ENCODE measurements at regions not wholly inside any gene's neighbourhood (a gene's known extent, or its start where the extent isn't known, plus 50 kb on each side); places are given as distances from the start of the nearest gene placed in this dataset.

DNA sequence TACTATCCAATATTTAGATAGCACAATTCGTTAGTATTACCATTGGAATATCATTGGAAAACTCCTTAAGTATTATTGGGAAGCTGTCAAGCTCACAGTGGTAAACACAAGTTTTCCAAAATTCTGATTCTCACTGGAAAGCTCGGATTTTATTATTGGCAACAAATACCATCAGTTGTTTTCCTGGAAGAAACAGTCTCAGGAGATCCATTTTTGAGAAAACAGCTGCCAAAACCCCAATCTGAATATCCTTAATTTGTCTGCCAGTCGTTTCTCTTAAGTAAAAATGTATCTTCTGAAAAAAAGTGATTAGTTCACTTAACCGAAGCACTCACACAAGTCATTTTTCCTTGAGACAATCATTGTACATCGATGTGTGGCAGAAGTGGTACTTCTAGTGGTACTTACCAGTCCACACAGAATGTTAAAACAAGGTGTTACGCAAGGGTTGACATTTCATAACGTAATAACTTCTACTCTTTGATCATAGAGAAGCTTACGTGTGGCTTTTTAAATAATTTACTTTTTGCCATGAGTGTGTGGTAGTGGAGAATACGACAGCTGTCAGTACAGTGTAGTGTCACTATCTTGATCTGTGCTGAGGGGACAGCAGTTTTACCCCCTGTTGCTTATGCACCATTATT lies 74.9 kb downstream of the FAM43A start:
- Mint-ChIP-seq H3K27ac (ENCODE audit: unreplicated experiment) (no peak overlapping the region), H3K36me3 (ENCODE audit: unreplicated experiment) (no peaks in the 10 kb centered on the region), H3K4me3 (ENCODE audit: unreplicated experiment) (no peak overlapping the region), H3K9me3 (ENCODE audit: unreplicated experiment) (peaks cover 8% of the 10 kb centered on the region), H3K27me3 (ENCODE audit: unreplicated experiment) (peaks cover 3% of the 10 kb centered on the region), H3K4me1 (ENCODE audit: low read depth, unreplicated experiment) (peaks cover 20% of the 10 kb centered on the region)
- TF ChIP-seq, protein P1, sequence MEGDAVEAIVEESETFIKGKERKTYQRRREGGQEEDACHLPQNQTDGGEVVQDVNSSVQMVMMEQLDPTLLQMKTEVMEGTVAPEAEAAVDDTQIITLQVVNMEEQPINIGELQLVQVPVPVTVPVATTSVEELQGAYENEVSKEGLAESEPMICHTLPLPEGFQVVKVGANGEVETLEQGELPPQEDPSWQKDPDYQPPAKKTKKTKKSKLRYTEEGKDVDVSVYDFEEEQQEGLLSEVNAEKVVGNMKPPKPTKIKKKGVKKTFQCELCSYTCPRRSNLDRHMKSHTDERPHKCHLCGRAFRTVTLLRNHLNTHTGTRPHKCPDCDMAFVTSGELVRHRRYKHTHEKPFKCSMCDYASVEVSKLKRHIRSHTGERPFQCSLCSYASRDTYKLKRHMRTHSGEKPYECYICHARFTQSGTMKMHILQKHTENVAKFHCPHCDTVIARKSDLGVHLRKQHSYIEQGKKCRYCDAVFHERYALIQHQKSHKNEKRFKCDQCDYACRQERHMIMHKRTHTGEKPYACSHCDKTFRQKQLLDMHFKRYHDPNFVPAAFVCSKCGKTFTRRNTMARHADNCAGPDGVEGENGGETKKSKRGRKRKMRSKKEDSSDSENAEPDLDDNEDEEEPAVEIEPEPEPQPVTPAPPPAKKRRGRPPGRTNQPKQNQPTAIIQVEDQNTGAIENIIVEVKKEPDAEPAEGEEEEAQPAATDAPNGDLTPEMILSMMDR (IDR thresholded peaks at IDR 0.05; ENCODE audit: partially characterized antibody, unreplicated experiment) = no peak
- DNase-seq = no peak

DNA sequence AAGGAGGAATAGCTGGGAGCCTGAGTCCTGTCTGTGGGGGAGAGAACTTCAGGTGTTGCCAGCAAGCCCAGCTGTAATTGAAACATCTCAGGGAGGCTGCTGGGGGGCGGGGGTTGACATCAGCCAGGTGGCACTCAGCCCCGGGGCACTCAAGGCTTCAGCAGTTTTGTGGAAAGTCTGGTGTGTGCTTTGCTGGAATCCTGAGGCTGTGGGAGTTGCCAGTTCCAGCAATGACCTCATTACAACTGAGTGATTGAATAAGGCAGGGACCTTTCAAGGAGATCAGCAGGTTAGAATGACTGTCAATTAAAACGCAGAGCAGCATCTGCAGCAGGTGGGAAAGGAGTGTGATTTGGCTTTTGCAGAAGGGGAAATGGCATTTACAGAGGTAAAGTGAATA lies 75.7 kb downstream of the FAM43A start:
- H3K4me3 Mint-ChIP-seq (ENCODE audit: unreplicated experiment) = no peak overlapping the region
- H3K4me1 Mint-ChIP-seq (ENCODE audit: low read depth, unreplicated experiment) = peaks cover 20% of the 10 kb centered on the region
- H3K9me3 Mint-ChIP-seq (ENCODE audit: unreplicated experiment) = peaks cover 8% of the 10 kb centered on the region
- peaks cover 3% of the 10 kb centered on the region for H3K27me3 Mint-ChIP-seq (ENCODE audit: unreplicated experiment)
- DNase-seq = no peak
- TF ChIP-seq, protein P1 (IDR thresholded peaks at IDR 0.05; ENCODE audit: partially characterized antibody, unreplicated experiment) = no peak
- H3K27ac Mint-ChIP-seq (ENCODE audit: unreplicated experiment) = no peak overlapping the region
- no peaks in the 10 kb centered on the region for H3K36me3 Mint-ChIP-seq (ENCODE audit: unreplicated experiment)

DNA sequence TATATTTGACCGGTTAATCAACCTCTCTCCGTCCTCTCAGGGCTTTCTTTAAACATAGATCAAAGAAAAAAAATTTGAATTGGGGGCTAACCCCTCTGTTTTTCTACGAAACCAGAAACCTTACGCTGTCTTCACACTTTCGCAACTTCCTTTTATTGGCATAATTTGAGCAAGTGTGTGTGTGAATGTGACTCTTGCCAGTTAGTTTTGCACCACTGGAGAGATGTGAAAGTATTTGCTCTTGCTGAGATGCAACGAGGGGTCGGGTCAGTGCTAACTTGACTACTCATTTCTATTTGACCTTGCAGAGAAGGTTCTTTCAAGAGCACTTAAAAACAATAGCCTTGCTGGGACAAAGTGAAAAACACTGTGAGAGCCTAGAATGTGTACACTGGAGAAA lies 81.2 kb downstream of the FAM43A start:
- no peak overlapping the region for H3K4me3 Mint-ChIP-seq (ENCODE audit: unreplicated experiment)
- H3K4me1 Mint-ChIP-seq (ENCODE audit: low read depth, unreplicated experiment) = peaks cover 6% of the 10 kb centered on the region
- no peak overlapping the region for H3K27ac Mint-ChIP-seq (ENCODE audit: unreplicated experiment)
- peaks cover 2% of the 10 kb centered on the region for H3K27me3 Mint-ChIP-seq (ENCODE audit: unreplicated experiment)
- H3K36me3 Mint-ChIP-seq (ENCODE audit: unreplicated experiment) = no peaks in the 10 kb centered on the region
- H3K9me3 Mint-ChIP-seq (ENCODE audit: unreplicated experiment) = peaks cover 4% of the 10 kb centered on the region
- DNase-seq = no peak
- TF ChIP-seq, protein P1 (IDR thresholded peaks at IDR 0.05; ENCODE audit: partially characterized antibody, unreplicated experiment) = no peak

DNA sequence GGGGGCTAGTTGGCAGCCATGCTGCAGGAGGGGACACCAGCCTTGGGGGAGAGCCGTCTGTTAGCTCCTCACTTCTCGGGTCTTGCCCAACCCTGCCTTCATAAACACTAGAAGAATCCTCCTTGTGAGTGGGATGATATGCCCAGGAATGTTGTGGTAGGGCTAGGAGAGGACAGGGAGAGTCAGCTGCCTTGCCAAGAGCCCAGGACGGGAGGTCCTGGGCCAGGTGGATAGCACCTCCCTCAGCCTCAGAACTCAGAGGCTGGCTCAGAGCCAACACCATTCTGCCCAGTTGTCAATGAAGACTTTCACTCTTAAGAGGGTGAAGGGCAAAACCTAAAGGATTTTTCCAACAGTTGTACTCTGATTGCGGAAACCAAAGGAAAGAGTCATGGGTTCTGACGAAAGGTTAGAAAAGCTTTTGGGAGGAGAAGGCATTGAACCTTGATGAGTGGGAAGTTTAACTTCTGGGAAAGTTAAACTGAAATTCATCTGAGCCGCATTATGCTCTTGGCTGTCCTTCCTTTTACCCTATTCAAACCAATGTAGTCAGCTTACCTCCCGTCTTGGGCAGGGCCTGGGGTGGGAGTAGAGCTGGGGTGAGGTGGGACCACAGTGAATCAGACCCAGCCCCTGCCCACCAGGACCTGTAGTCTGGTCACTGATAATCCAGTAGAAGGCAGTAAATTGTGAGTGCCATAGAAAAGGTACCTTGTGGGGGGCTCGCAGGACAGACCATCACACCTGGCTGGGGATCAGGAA lies 81.9 kb downstream of the FAM43A start:
- H3K9me3 Mint-ChIP-seq (ENCODE audit: unreplicated experiment) = peaks cover 4% of the 10 kb centered on the region
- no peak overlapping the region for H3K4me3 Mint-ChIP-seq (ENCODE audit: unreplicated experiment)
- DNase-seq = no peak
- no peak overlapping the region for H3K27ac Mint-ChIP-seq (ENCODE audit: unreplicated experiment)
- no peaks in the 10 kb centered on the region for H3K36me3 Mint-ChIP-seq (ENCODE audit: unreplicated experiment)
- peaks cover 6% of the 10 kb centered on the region for H3K4me1 Mint-ChIP-seq (ENCODE audit: low read depth, unreplicated experiment)
- TF ChIP-seq, protein P1 (IDR thresholded peaks at IDR 0.05; ENCODE audit: partially characterized antibody, unreplicated experiment) = no peak
- peaks cover 2% of the 10 kb centered on the region for H3K27me3 Mint-ChIP-seq (ENCODE audit: unreplicated experiment)

DNA sequence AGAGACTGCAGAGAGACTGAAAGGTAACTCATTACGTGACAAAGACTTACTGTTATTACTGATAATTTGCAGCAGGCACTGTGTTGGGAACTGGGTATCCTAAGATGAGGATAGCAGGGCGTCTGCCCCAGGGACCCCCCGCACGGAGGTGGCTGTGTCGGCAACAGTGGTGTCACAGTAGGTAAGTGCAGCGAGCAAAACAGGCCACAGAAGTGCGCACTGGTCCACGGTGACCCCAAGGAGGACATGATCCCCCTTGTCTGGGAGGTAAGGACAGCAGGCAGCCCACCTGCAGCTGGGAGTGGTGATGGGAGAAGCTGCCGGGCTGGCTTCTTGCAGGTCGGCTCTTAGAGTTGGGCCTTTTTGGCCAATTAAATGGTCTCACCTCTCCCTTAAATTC lies 82.9 kb downstream of the FAM43A start:
- H3K27ac Mint-ChIP-seq (ENCODE audit: unreplicated experiment) = peak overlapping the region; percentile 43
- H3K27me3 Mint-ChIP-seq (ENCODE audit: unreplicated experiment) = peaks cover 2% of the 10 kb centered on the region
- peaks cover 6% of the 10 kb centered on the region for H3K4me1 Mint-ChIP-seq (ENCODE audit: low read depth, unreplicated experiment)
- TF ChIP-seq, protein P1 (IDR thresholded peaks at IDR 0.05; ENCODE audit: partially characterized antibody, unreplicated experiment) = no peak
- peak overlapping the region; percentile 67 for H3K4me3 Mint-ChIP-seq (ENCODE audit: unreplicated experiment)
- peaks cover 4% of the 10 kb centered on the region for H3K9me3 Mint-ChIP-seq (ENCODE audit: unreplicated experiment)
- H3K36me3 Mint-ChIP-seq (ENCODE audit: unreplicated experiment) = no peaks in the 10 kb centered on the region
- DNase-seq = no peak

All from glutamatergic neuron (in vitro differentiated cells).